H1 (cell line): ENCODE measurements at regions not wholly inside any gene's neighbourhood (a gene's known extent, or its start where the extent isn't known, plus 50 kb on each side); places are given as distances from the start of the nearest gene placed in this dataset.
A peak's percentile ranks its signal among the peaks of the same experiment; 100 is the strongest.

Experiments
- CTCF ChIA-PET: fragments of 300-600 bp; sonication (Branson Sonifier 250); formaldehyde crosslinking; loops from one replicate; lab custom pipeline; 2021; ENCODE audit not compliant: partially characterized antibody; lab: Charles Lee
- POLR2A ChIA-PET: fragments of 300-600 bp; sonication (Branson Sonifier 250); formaldehyde crosslinking; loops from one replicate; lab custom pipeline; 2021; ENCODE audit warnings: inconsistent platforms; ENCODE audit not compliant: partially characterized antibody; lab: Charles Lee
- DNase-seq, 2 experiments: peaks; one replicate each; pipeline versions ENCODE4 v3.0.0 to v3.0.0-alpha.2; 2010 to 2022; ENCODE audit warnings: low spot score in 2 of 2, low read depth in 1 of 2, mixed read lengths in 1 of 2
- FAIRE-seq: peaks from 2 replicates; lab custom pipeline; 2011; peaks lifted over from hg19 to GRCh38; lab: Jason Lieb, UNC
- H2AFZ ChIP-seq: 2 replicates; pipeline ENCODE4 v1.8.1; 2012; ENCODE audit warnings: low read length, inconsistent platforms
- H2AK5ac ChIP-seq: 2 replicates; pipeline ENCODE4 v1.6.1; 2013; ENCODE audit warnings: low read depth, low read length
- H2BK120ac ChIP-seq: replicated peaks from 2 replicates; pipeline ENCODE3; 2013; ENCODE audit warnings: low read depth, low read length, inconsistent platforms
- H2BK12ac ChIP-seq: 2 replicates; pipeline ENCODE4 v1.6.1; 2013; ENCODE audit warnings: low read depth, low read length
- H2BK15ac ChIP-seq: 2 replicates; pipeline ENCODE4 v1.6.1; 2013; ENCODE audit warnings: low read length
- H2BK20ac ChIP-seq: 2 replicates; pipeline ENCODE4 v1.6.1; 2013; ENCODE audit warnings: low read length
- H2BK5ac ChIP-seq: 2 replicates; pipeline ENCODE4 v1.6.1; 2013; ENCODE audit warnings: low read depth, low read length
- H3K14ac ChIP-seq: 2 replicates; pipeline ENCODE4 v1.6.1; 2013; ENCODE audit warnings: inconsistent platforms; ENCODE audit not compliant: insufficient read length
- H3K18ac ChIP-seq: 2 replicates; pipeline ENCODE4 v1.6.1; 2013; ENCODE audit warnings: low read length; ENCODE audit errors: extremely low read depth
- H3K23ac ChIP-seq: 2 replicates; pipeline ENCODE4 v1.6.1; 2013; ENCODE audit warnings: inconsistent platforms; ENCODE audit not compliant: insufficient read length
- H3K23me2 ChIP-seq: 2 replicates; pipeline ENCODE4 v1.6.1; 2013; ENCODE audit warnings: low read depth, low read length
- H3K27ac ChIP-seq: 2 replicates; pipeline ENCODE4 v1.6.1; 2011; ENCODE audit warnings: low read depth, low read length, inconsistent platforms
- H3K27me3 ChIP-seq, 4 experiments: replicated peaks in 1 of 4; 1 replicate in 1 of 4; 2 replicates in 3 of 4; pipeline versions ENCODE4 v1.6.1 to v1.8.1; 2011 to 2013; ENCODE audit warnings: low read length in 3 of 4, mild to moderate bottlenecking in 3 of 4, inconsistent platforms in 2 of 4, mixed read lengths in 2 of 4, moderate library complexity in 1 of 4; ENCODE audit not compliant: control insufficient read depth in 3 of 4, insufficient read depth in 3 of 4; ENCODE audit errors: extremely low read depth in 1 of 4
- H3K36me3 ChIP-seq, 4 experiments: 2 replicates each; pipeline versions ENCODE4 v1.6.1 to v1.8.1; 2011 to 2013; ENCODE audit warnings: mild to moderate bottlenecking in 4 of 4, low read length in 3 of 4, moderate library complexity in 2 of 4, control low read depth in 1 of 4, inconsistent platforms in 1 of 4; ENCODE audit not compliant: insufficient read depth in 4 of 4, control insufficient read depth in 2 of 4
- H3K4ac ChIP-seq: replicated peaks from 2 replicates; pipeline ENCODE3; 2013; ENCODE audit warnings: low read length, low read depth, mixed read lengths, inconsistent platforms; ENCODE audit not compliant: insufficient read length
- H3K4me1 ChIP-seq, 4 experiments: replicated peaks in 1 of 4; 1 replicate in 1 of 4; 2 replicates in 3 of 4; pipeline versions ENCODE4 v1.6.1 to v1.8.1; 2011 to 2013; ENCODE audit warnings: low read length in 3 of 4, inconsistent platforms in 2 of 4, mixed read lengths in 1 of 4; ENCODE audit not compliant: insufficient read depth in 4 of 4, control insufficient read depth in 3 of 4
- H3K4me2 ChIP-seq, 2 experiments: 2 replicates each; pipeline versions ENCODE4 v1.6.1 to v1.8.1; 2011 to 2013; ENCODE audit warnings: low read depth in 2 of 2, low read length in 2 of 2, control low read depth in 1 of 2, inconsistent platforms in 1 of 2, mild to moderate bottlenecking in 1 of 2; ENCODE audit not compliant: insufficient read depth in 1 of 2
- H3K4me3 ChIP-seq, 4 experiments: fragments of 200-600, 300-600 bp in 1 of 4; sonication (generic), shearing (Covaris generic), sonication (Bioruptor Twin) in 1 of 4; 2 replicates each; pipeline versions ENCODE4 v1.5.1 to v1.8.1; 2011 to 2016; ENCODE audit warnings: low read length in 4 of 4, low read depth in 3 of 4, control low read depth in 2 of 4, inconsistent platforms in 2 of 4, mild to moderate bottlenecking in 2 of 4, mixed read lengths in 1 of 4, moderate library complexity in 1 of 4; ENCODE audit not compliant: insufficient read depth in 2 of 4; ENCODE audit errors: extremely low read depth in 1 of 4
- H3K56ac ChIP-seq: replicated peaks from 2 replicates; pipeline ENCODE3; 2013; ENCODE audit warnings: low read depth, mild to moderate bottlenecking, mixed read lengths, low read length, inconsistent platforms; ENCODE audit not compliant: insufficient read length
- H3K79me1 ChIP-seq: 2 replicates; pipeline ENCODE4 v1.6.1; 2013; ENCODE audit warnings: low read depth, low read length, control low read depth
- H3K79me2 ChIP-seq, 2 experiments: 2 replicates each; pipeline versions ENCODE4 v1.6.1 to v1.8.1; 2012 to 2013; ENCODE audit warnings: low read length in 2 of 2, mild to moderate bottlenecking in 2 of 2, inconsistent platforms in 1 of 2; ENCODE audit not compliant: insufficient read depth in 2 of 2, control insufficient read depth in 1 of 2
- H3K9ac ChIP-seq, 4 experiments: replicated peaks in 1 of 4; 1 replicate in 1 of 4; 2 replicates in 3 of 4; pipeline versions ENCODE4 v1.6.1 to v1.8.1; 2011 to 2013; ENCODE audit warnings: low read depth in 3 of 4, low read length in 3 of 4, control low read depth in 2 of 4, mild to moderate bottlenecking in 2 of 4, moderate library complexity in 2 of 4, inconsistent platforms in 1 of 4; ENCODE audit errors: extremely low read depth in 1 of 4
- H3K9me3 ChIP-seq, 2 experiments: 2 replicates each; pipeline versions ENCODE4 v1.6.1 to v1.8.1; 2012 to 2013; ENCODE audit warnings: mild to moderate bottlenecking in 2 of 2, moderate library complexity in 2 of 2, control low read depth in 1 of 2, inconsistent platforms in 1 of 2, low read depth in 1 of 2, low read length in 1 of 2, mixed read lengths in 1 of 2; ENCODE audit not compliant: insufficient read depth in 2 of 2
- H4K20me1 ChIP-seq, 2 experiments: replicated peaks in 1 of 2; 2 replicates each; pipeline versions ENCODE3 to v1.8.1; 2011 to 2013; ENCODE audit warnings: inconsistent platforms in 2 of 2, low read length in 2 of 2, mild to moderate bottlenecking in 1 of 2; ENCODE audit not compliant: insufficient read depth in 2 of 2, control insufficient read depth in 1 of 2
- H4K5ac ChIP-seq: 2 replicates; pipeline ENCODE4 v1.6.1; 2013; ENCODE audit warnings: low read length, low read depth, mixed read lengths, inconsistent platforms; ENCODE audit not compliant: insufficient read length
- H4K8ac ChIP-seq: 2 replicates; pipeline ENCODE4 v1.8.0; 2013; ENCODE audit warnings: mild to moderate bottlenecking, moderate library complexity, low read length, inconsistent platforms; ENCODE audit not compliant: insufficient read depth; ENCODE audit errors: extremely low read depth
- H4K91ac ChIP-seq: replicated peaks from 2 replicates; pipeline ENCODE3; 2013; ENCODE audit warnings: low read length, mixed read lengths, inconsistent platforms; ENCODE audit not compliant: insufficient read length
- KDM4A ChIP-seq: IDR thresholded peaks from one replicate; pipeline ENCODE4 v1.7.1; 2012; ENCODE audit warnings: low read depth, mild to moderate bottlenecking, moderate library complexity, low read length, inconsistent platforms; ENCODE audit not compliant: severe bottlenecking
- SP1 ChIP-seq: IDR thresholded peaks from 2 replicates; pipeline ENCODE4 v1.6.1; 2011; ENCODE audit warnings: low read depth, low read length
- WGBS, 2 experiments: shearing (Covaris generic) in 1 of 2; methylation state at CpG; one replicate each; pipeline versions ENCODE4 v1.1.6 to v1.1.7; 2013 to 2015; ENCODE audit warnings: low lambda C conversion rate in 2 of 2, mixed read lengths in 2 of 2, inconsistent platforms in 1 of 2, low coverage in 1 of 2, missing lambda C conversion rate in 1 of 2; ENCODE audit not compliant: insufficient replicate concordance in 2 of 2, insufficient coverage in 1 of 2, insufficient read length in 1 of 2; ENCODE audit errors: extremely low coverage in 1 of 2, missing lambda C conversion rate in 1 of 2; 5-methylcytosine and 5-hydroxymethylcytosine counted together

DNA sequence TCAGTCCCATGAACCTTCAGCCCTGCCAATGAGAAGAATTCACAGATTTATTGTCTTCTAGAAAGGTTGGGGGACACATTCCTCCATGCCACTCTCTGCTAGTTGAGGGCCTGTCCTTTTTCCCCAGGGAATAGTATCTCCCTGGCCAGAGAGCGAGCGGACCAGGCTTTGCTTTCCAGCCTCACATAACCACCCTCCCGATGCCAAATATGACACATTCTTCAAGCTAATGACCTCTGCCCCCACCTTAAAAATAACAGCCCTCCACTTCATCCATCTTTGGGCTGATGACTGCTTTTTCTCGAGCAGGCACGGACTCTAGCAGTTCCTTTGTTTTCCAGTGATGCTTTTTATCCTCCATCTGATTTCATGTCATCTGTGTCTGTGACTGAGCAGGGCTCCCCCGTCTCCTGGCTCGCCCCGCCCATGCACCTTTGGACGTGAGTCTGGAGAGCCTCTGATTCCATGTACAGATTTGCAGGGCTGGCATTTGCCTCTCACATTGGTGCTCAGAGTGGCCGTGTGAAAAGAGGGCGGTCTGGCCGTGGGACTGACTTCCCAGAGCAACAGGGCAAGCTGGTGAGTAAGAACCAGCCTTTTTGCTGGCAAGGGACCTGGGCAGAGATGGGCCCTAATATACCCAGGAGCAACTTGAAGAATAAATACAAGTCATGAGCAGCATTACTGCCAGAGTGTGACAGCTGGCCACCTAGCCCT is 279.8 kb downstream of the BCOR start:
- Histone ChIP-seq H2BK15ac (no peak overlapping the region), H2AFZ (no peak overlapping the region), H3K36me3 (no peaks in the 10 kb centered on the region), H3K79me1 (no peaks in the 10 kb centered on the region), H3K79me2 (no peaks in the 10 kb centered on the region; a peak in 1 of 4 replicates), H2BK12ac (peak overlapping the region; percentile 92), H3K27ac (peak overlapping the region; percentile 90), H2BK20ac (peak overlapping the region; percentile 90), H3K4me3 (peak overlapping the region in 1 of 4 experiments; percentile 50; a peak in 1 of 8 replicates), H3K18ac (peak overlapping the region; percentile 91), H2BK5ac (peak overlapping the region; percentile 96; the same call in 1 of the 2 replicates), H3K9me3 (no peaks in the 10 kb centered on the region), H3K23ac (no peak overlapping the region), H3K27me3 (peaks cover 0 to 1% (median 0%) of the 10 kb centered on the region in 4 experiments; a peak in 1 of 7 replicates), H3K23me2 (peaks cover 5% of the 10 kb centered on the region; the same call in 1 of the 2 replicates), H3K4ac (peak overlapping the region; percentile 65), H2AK5ac (0 out of 2 replicates have a peak overlapping the region, but pooled peaks have one; percentile 90), H4K8ac (no peak overlapping the region), H4K5ac (peak overlapping the region; percentile 16), H3K4me1 (peaks cover 10 to 40% (median 27%) of the 10 kb centered on the region in 4 experiments), H3K14ac (no peak overlapping the region), H3K56ac (no peak overlapping the region), H4K20me1 (no peaks in the 10 kb centered on the region), H4K91ac (peak overlapping the region; percentile 98), H3K4me2 (peak overlapping the region in 1 of 2 experiments; percentile 93; a peak in 3 of 4 replicates), H2BK120ac (peak overlapping the region; percentile 94), H3K9ac (peak overlapping the region in 1 of 4 experiments; percentile 50; a peak in 3 of 7 replicates)
- ChIA-PET CTCF (interaction anchor here (0.8 to 2.1 kb wide), 6 partner anchors 8 to 188 kb away, joined by 3 to 13 read pairs (median 4); no protein-coding TSS in a partner anchor), POLR2A (interaction anchor here (0.5 to 3.3 kb wide), 5 partner anchors 9 to 278 kb away, joined by 3 to 15 read pairs (median 6); no protein-coding TSS in a partner anchor)
- 56% methylated on average over 12 of the region's 12 CpGs; no CpG with 5 or more reads in 1 of the 2 experiments for WGBS, 2 experiments
- TF ChIP-seq KDM4A (no peak), SP1 (no peak)
- peak; percentile 24 for FAIRE-seq
- DNase-seq: no peak
